HK-2 (cell line): ENCODE measurements at regions not wholly inside any gene's neighbourhood (a gene's known extent, or its start where the extent isn't known, plus 50 kb on each side); places are given as distances from the start of the nearest gene placed in this dataset.

Source experiments
- DNase-seq: peaks from one replicate; pipeline ENCODE4 v3.0.0-alpha.2; 2018; ENCODE audit not compliant: unreplicated experiment

- DNase-seq, result no peak
Observed at GRCh38 chr12:63090716-63091115, 60.3 kb downstream of the AVPR1A start.

GRCh38 chr12:63086149-63086915, 64.7 kb downstream of the AVPR1A start:
- DNase-seq, result no peak

GRCh38 chr12:63085120-63085519, 65.9 kb downstream of the AVPR1A start:
- DNase-seq, result no peak

- DNase-seq, result no peak
Observed at GRCh38 chr12:63084501-63084900, 66.5 kb downstream of the AVPR1A start.

- no peak for DNase-seq
Observed at GRCh38 chr12:63083046-63083445, 68.0 kb downstream of the AVPR1A start.

GRCh38 chr12:63079791-63080502, 71.1 kb downstream of the AVPR1A start:
- no peak for DNase-seq

- no peak for DNase-seq
Observed at GRCh38 chr12:63078906-63079305, 72.1 kb downstream of the AVPR1A start.

GRCh38 chr12:63075376-63076060, 75.5 kb downstream of the AVPR1A start:
- no peak for DNase-seq

DNA sequence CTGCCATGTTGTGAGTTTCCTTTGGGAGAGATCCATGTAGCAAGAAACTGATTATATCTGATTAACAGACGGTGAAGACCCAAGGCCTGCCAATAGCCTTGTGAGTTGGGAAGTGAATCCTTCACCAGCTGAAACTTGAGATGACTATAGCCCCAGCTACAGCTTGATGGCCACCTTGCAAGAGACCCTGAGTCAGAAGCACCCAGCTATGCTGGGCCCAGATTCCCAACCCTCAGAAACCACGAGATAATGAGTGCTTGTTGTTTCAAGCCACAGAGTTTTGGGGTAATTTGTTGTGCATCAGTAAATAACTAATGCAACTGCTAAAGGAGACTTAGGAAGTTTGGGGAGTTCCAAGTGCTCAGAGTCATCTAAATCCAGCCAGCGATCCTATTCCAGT, 80.3 kb downstream of the AVPR1A start:
- DNase-seq, result no peak

GRCh38 chr12:63069860-63070617, 81.0 kb downstream of the AVPR1A start:
- DNase-seq, result no peak

DNA sequence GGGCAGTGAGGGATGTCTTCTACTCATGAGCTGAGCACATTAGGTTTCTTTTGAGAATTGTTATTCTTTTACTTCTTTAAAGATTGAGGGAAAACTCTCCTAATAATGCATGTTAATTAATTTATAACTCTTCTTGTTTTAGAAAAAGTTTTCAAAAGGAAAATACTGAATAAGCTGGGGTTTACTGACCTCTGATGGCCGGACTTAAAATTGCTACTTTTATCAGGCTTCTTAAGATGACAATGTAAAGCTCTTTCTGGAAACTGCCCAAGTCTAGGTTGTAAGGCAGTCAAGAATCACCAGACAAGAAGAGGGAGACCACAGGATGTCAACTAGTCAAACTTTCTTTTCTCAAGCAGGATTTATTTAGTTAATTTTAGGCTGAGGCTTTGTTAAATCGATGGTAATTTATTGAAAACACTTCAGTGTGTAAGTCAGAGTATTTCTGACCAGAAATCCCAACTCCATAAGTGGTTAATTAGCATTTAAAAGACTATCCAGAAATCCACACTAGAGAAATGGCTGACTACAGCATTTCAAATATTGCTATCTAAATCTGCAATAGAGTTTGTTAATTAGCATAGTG, 82.1 kb downstream of the AVPR1A start:
- DNase-seq, result no peak

GRCh38 chr12:63066782-63067181, 84.2 kb downstream of the AVPR1A start:
- DNase-seq, result no peak

- no peak for DNase-seq
Observed at GRCh38 chr12:63066136-63066535, 84.9 kb downstream of the AVPR1A start.

GRCh38 chr12:63064080-63064479, 86.9 kb downstream of the AVPR1A start:
- no peak for DNase-seq

- DNase-seq, result no peak
Observed at GRCh38 chr12:63056649-63057048, 94.4 kb downstream of the AVPR1A start.

DNA sequence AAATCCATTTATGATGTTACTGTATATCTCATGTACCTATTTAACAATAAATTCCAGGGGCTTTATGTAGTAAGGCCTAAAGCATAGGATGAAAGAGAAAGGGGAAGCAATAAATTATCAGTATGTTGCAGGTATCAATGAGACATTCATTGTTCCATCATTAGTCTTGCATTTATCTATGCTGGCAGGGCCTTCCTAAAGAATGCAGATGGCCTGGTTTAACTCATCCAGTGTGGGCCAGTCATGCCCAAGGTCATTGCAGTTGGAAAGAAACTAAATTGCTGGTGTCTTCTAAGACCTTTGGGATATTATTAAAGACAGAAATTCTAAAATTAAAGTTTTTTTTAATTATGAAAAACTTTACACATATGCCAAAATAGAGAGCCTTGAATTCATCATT, 98.3 kb downstream of the AVPR1A start:
- DNase-seq, result no peak

GRCh38 chr12:63047146-63047545, 103.9 kb downstream of the AVPR1A start:
- no peak for DNase-seq

DNA sequence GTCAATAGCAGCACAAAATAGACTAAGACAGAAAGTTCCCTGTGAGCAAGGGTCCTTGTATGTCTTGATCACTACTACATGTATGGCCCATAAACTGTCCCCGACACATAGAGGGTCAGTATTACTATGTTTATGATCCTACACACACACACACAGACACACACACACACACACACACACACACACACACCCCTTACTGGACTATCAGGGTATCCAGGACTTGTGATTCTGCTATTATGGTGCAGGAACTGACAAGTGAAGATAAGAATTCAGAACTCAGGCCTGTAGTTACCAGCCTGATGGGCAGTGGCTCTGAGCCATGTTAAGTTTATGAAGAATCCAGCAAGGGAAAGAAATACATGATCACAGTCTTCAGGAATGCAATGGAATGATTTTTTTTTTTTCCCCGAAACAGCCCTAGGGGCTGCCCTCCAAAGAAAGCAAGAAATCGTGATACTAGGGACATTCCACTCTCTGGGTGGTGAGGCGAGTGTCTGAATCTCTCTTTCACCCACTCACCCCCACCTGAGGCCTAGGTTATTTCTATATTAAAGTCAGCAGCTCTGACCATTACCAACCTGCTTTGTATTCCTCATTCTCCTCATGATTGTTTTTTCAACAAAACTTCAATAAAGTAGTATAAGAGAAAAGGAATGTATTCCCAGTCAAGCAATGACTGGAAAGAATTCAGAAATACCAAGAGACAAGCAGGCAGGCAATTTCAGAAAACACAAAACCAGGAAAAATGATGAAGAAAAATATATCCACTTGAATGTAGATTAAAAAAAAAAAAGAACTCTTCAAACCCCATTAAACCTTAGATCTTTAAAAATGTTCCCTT, 105.8 kb downstream of the AVPR1A start:
- peak; percentile 14 for DNase-seq

GRCh38 chr12:63042646-63043045, 107.7 kb upstream of the PPM1H start:
- DNase-seq, result no peak

- DNase-seq, result no peak
Observed at GRCh38 chr12:63041601-63042000, 106.7 kb upstream of the PPM1H start.
